ENCODE measurements at regions not wholly inside any gene's neighbourhood (a gene's known extent, or its start where the extent isn't known, plus 50 kb on each side); places are given as distances from the start of the nearest gene placed in this dataset.

GRCh38 chr2:78907089-78907488 is 118.4 kb upstream of the REG3G start:
- FAIRE-seq = no peak
- DNase-seq (ENCODE audit: low spot score) = no peak

GRCh38 chr2:78908973-78909372 is 116.5 kb upstream of the REG3G start:
- DNase-seq (ENCODE audit: low spot score) = peak; percentile 5
- no peak for FAIRE-seq

GRCh38 chr2:78910376-78910775 is 115.1 kb upstream of the REG3G start:
- FAIRE-seq = no peak
- DNase-seq (ENCODE audit: low spot score) = no peak

- DNase-seq (ENCODE audit: low spot score) = no peak
- no peak for FAIRE-seq
These were observed 112.2 kb upstream of the REG3G start for GRCh38 chr2:78913257-78913656.

- no peak for FAIRE-seq
- no peak for DNase-seq (ENCODE audit: low spot score)
These were observed 100.2 kb upstream of the REG3G start for GRCh38 chr2:78925258-78925657.

GRCh38 chr2:78928502-78928901 is 97.0 kb upstream of the REG3G start:
- DNase-seq (ENCODE audit: low spot score) (no peak), FAIRE-seq (no peak)

GRCh38 chr2:78940998-78941397 is 84.5 kb upstream of the REG3G start:
- FAIRE-seq = no peak
- DNase-seq (ENCODE audit: low spot score) = no peak

- no peak for DNase-seq (ENCODE audit: low spot score)
- no peak for FAIRE-seq
These were observed 83.8 kb upstream of the REG3G start for GRCh38 chr2:78941751-78942150.

- DNase-seq (ENCODE audit: low spot score) = no peak
- no peak for FAIRE-seq
These were observed 61.6 kb upstream of the REG3G start for GRCh38 chr2:78963881-78964280.

GRCh38 chr2:78967294-78967693 is 58.2 kb upstream of the REG3G start:
- DNase-seq (ENCODE audit: low spot score) = no peak
- FAIRE-seq = peak; percentile 59

- FAIRE-seq (no peak), DNase-seq (ENCODE audit: low spot score) (no peak)
These were observed 51.9 kb upstream of the REG3G start for GRCh38 chr2:78973630-78974029.

All from urothelium cell line (cell line).